ENCODE measurements at regions not wholly inside any gene's neighbourhood (a gene's known extent, or its start where the extent isn't known, plus 50 kb on each side); places are given as distances from the start of the nearest gene placed in this dataset.

DNA sequence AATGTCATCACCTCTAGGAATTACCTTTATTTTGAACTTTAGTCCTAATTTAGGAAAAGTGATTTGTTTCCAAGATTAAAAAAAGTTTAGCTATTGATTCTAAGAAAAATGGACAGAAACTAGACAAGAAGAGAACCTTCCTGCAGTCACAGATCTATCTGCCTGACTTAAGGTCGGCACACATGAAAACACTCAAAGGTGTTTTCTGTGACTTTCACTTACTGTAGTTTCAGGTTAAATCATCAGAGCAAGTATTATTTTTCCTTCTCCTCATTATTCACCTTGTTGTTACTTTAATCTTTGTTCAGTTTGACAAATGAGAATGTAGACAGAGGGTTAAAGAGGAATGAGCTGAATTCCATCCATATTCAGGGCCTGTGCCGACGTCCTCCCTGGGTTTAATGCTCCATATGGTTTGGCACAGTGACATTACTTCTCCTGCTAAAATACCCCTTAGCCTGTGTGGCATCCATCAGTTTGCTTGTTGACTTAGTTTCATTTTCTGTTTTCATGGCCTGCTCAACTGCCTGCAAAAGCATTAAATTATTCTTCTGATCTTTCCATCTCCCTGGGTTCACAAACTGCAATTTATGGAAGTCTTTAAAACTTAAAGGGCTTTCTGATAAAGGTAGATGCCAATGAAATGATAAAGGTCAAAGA lies 352.7 kb downstream of the NKX6-1 start:
- TF ChIP-seq, protein P1, sequence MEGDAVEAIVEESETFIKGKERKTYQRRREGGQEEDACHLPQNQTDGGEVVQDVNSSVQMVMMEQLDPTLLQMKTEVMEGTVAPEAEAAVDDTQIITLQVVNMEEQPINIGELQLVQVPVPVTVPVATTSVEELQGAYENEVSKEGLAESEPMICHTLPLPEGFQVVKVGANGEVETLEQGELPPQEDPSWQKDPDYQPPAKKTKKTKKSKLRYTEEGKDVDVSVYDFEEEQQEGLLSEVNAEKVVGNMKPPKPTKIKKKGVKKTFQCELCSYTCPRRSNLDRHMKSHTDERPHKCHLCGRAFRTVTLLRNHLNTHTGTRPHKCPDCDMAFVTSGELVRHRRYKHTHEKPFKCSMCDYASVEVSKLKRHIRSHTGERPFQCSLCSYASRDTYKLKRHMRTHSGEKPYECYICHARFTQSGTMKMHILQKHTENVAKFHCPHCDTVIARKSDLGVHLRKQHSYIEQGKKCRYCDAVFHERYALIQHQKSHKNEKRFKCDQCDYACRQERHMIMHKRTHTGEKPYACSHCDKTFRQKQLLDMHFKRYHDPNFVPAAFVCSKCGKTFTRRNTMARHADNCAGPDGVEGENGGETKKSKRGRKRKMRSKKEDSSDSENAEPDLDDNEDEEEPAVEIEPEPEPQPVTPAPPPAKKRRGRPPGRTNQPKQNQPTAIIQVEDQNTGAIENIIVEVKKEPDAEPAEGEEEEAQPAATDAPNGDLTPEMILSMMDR (IDR thresholded peaks at IDR 0.05 in 2 of 3, conservative IDR thresholded peaks at IDR 0.05 in 1 of 3; ENCODE audit: control insufficient read depth in 2 of 3, extremely low read depth in 1 of 3, insufficient read depth in 1 of 3, low read depth in 3 of 3, low read length in 3 of 3) = no peak
- TF ChIP-seq ZNF24 (IDR thresholded peaks at IDR 0.05) (no peak), EGR1 (IDR thresholded peaks at IDR 0.05; ENCODE audit: borderline replicate concordance in 1 of 2, low read depth in 2 of 2, low read length in 2 of 2) (no peak), POLR2AphosphoS2 (IDR thresholded peaks at IDR 0.05; ENCODE audit: low read depth, low read length) (no peak), FOXK2 (IDR thresholded peaks at IDR 0.05) (no peak)
- TF ChIP-seq, protein P2, sequence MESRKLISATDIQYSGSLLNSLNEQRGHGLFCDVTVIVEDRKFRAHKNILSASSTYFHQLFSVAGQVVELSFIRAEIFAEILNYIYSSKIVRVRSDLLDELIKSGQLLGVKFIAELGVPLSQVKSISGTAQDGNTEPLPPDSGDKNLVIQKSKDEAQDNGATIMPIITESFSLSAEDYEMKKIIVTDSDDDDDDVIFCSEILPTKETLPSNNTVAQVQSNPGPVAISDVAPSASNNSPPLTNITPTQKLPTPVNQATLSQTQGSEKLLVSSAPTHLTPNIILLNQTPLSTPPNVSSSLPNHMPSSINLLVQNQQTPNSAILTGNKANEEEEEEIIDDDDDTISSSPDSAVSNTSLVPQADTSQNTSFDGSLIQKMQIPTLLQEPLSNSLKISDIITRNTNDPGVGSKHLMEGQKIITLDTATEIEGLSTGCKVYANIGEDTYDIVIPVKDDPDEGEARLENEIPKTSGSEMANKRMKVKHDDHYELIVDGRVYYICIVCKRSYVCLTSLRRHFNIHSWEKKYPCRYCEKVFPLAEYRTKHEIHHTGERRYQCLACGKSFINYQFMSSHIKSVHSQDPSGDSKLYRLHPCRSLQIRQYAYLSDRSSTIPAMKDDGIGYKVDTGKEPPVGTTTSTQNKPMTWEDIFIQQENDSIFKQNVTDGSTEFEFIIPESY (IDR thresholded peaks at IDR 0.05) = no peak
